ENCODE measurements at regions not wholly inside any gene's neighbourhood (a gene's known extent, or its start where the extent isn't known, plus 50 kb on each side); places are given as distances from the start of the nearest gene placed in this dataset.

DNA sequence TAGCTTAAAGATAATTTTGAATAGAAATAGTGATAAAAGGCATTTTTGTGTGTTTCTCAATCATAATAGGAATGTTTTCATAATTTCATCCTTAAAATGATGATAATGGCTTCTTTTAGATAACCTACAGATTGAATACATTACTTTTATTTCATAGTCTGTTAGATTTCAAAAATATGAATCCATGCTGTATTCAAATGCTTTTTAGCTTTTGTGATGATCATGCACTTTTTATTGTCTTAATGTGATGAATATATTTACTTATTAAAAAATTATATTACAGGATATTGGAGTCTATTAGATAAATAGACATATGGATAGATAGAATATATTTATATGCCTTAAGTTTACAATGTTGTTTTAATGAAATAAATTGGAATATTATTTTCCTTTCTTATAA, 886.8 kb upstream of the NOVA1 start:
- H4K20me1 ChIP-seq (ENCODE audit: insufficient read depth, low read length) = no peaks in the 10 kb centered on the region
- no peak overlapping the region for H2AFZ ChIP-seq (ENCODE audit: low read depth, low read length)
- H3K79me2 ChIP-seq (ENCODE audit: insufficient read depth, low read length) = no peaks in the 10 kb centered on the region
- H3K4me3 ChIP-seq (ENCODE audit: insufficient read depth, low read depth, low read length) = no peak overlapping the region
- no peaks in the 10 kb centered on the region for H3K4me1 ChIP-seq (ENCODE audit: insufficient read depth, low read length)
- H3K27ac ChIP-seq (ENCODE audit: low read depth, low read length) = no peak overlapping the region
- H3K9ac ChIP-seq (ENCODE audit: low read length) = no peak overlapping the region
- H3K4me2 ChIP-seq (ENCODE audit: low read length) = no peak overlapping the region
- H3K36me3 Mint-ChIP-seq (ENCODE audit: low read depth, unreplicated experiment) = no peaks in the 10 kb centered on the region
- TF ChIP-seq, protein P1, sequence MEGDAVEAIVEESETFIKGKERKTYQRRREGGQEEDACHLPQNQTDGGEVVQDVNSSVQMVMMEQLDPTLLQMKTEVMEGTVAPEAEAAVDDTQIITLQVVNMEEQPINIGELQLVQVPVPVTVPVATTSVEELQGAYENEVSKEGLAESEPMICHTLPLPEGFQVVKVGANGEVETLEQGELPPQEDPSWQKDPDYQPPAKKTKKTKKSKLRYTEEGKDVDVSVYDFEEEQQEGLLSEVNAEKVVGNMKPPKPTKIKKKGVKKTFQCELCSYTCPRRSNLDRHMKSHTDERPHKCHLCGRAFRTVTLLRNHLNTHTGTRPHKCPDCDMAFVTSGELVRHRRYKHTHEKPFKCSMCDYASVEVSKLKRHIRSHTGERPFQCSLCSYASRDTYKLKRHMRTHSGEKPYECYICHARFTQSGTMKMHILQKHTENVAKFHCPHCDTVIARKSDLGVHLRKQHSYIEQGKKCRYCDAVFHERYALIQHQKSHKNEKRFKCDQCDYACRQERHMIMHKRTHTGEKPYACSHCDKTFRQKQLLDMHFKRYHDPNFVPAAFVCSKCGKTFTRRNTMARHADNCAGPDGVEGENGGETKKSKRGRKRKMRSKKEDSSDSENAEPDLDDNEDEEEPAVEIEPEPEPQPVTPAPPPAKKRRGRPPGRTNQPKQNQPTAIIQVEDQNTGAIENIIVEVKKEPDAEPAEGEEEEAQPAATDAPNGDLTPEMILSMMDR (IDR thresholded peaks at IDR 0.05; ENCODE audit: insufficient read depth, low read depth, low read length) = no peak
- no peak for TF ChIP-seq EZH2 (IDR thresholded peaks at IDR 0.05; ENCODE audit: insufficient read depth, low read length)
- no peaks in the 10 kb centered on the region for H3K4me1 Mint-ChIP-seq (ENCODE audit: low read depth, unreplicated experiment)
- H3K9me3 Mint-ChIP-seq (ENCODE audit: unreplicated experiment) = no peaks in the 10 kb centered on the region
- H3K36me3 ChIP-seq (ENCODE audit: insufficient read depth, low read length) = no peaks in the 10 kb centered on the region
- FAIRE-seq (no peak), DNase-seq (ENCODE audit: low read depth) (no peak)
- no peaks in the 10 kb centered on the region for H3K9me3 ChIP-seq (ENCODE audit: insufficient read depth, low read depth, low read length)
- H3K27me3 Mint-ChIP-seq (ENCODE audit: low read depth, unreplicated experiment) = no peaks in the 10 kb centered on the region
- H3K4me3 Mint-ChIP-seq (ENCODE audit: unreplicated experiment) = no peak overlapping the region
- no peak overlapping the region for H3K27ac Mint-ChIP-seq (ENCODE audit: unreplicated experiment)
- H3K27me3 ChIP-seq (ENCODE audit: insufficient read depth, low read length) = no peaks in the 10 kb centered on the region

DNA sequence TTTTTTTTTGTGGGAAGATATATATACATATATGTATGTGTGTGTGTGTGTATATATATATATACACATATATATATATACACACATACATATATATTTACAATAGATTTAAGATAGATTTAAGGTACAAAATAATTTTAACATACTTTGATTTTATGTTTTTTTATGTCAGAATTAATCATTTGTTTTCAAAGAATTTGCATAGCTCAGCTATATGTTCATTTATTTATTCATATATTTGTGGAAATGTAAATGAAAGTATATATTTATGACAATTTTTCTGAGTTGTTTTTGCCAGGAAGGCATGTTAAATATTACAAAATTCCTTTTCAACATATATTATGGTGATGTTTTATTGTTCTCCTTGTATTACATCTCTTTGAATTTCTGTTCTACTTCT, 887.4 kb upstream of the NOVA1 start:
- H3K79me2 ChIP-seq (ENCODE audit: insufficient read depth, low read length) = no peaks in the 10 kb centered on the region
- no peak for DNase-seq (ENCODE audit: low read depth)
- Mint-ChIP-seq H3K27me3 (ENCODE audit: low read depth, unreplicated experiment) (no peaks in the 10 kb centered on the region), H3K4me3 (ENCODE audit: unreplicated experiment) (no peak overlapping the region), H3K9me3 (ENCODE audit: unreplicated experiment) (no peaks in the 10 kb centered on the region), H3K36me3 (ENCODE audit: low read depth, unreplicated experiment) (no peaks in the 10 kb centered on the region), H3K27ac (ENCODE audit: unreplicated experiment) (no peak overlapping the region), H3K4me1 (ENCODE audit: low read depth, unreplicated experiment) (no peaks in the 10 kb centered on the region)
- H2AFZ ChIP-seq (ENCODE audit: low read depth, low read length) = no peak overlapping the region
- no peak overlapping the region for H3K9ac ChIP-seq (ENCODE audit: low read length)
- no peak overlapping the region for H3K4me2 ChIP-seq (ENCODE audit: low read length)
- no peaks in the 10 kb centered on the region for H3K9me3 ChIP-seq (ENCODE audit: insufficient read depth, low read depth, low read length)
- H3K4me1 ChIP-seq (ENCODE audit: insufficient read depth, low read length) = no peaks in the 10 kb centered on the region
- no peak overlapping the region for H3K4me3 ChIP-seq (ENCODE audit: insufficient read depth, low read depth, low read length)
- TF ChIP-seq, protein P1 (IDR thresholded peaks at IDR 0.05; ENCODE audit: insufficient read depth, low read depth, low read length) = no peak
- TF ChIP-seq EZH2 (IDR thresholded peaks at IDR 0.05; ENCODE audit: insufficient read depth, low read length) = no peak
- FAIRE-seq = no peak
- no peaks in the 10 kb centered on the region for H3K36me3 ChIP-seq (ENCODE audit: insufficient read depth, low read length)
- no peaks in the 10 kb centered on the region for H4K20me1 ChIP-seq (ENCODE audit: insufficient read depth, low read length)
- no peaks in the 10 kb centered on the region for H3K27me3 ChIP-seq (ENCODE audit: insufficient read depth, low read length)
- H3K27ac ChIP-seq (ENCODE audit: low read depth, low read length) = no peak overlapping the region

DNA sequence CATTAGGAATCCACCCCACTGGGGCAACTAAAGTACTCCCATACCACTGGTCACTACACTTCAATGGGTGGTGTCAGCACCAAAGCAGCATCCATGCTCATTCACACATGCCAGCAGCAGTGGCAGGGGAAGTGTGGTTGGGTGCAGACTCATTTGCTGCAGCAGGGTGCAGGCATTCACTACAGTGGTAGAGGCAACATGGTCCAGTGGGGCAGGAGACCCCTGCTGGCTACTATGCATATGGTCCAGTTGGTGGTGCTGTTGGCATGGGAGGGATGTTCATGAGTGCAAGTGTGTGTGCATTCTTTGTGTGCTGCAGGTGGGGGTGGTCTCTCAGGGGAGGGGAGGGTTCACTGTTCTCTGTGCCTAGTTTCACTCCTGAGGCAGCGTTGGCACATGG, 908.4 kb upstream of the NOVA1 start:
- Histone ChIP-seq H3K9ac (ENCODE audit: low read length) (no peak overlapping the region), H3K27ac (ENCODE audit: low read depth, low read length) (no peak overlapping the region), H3K27me3 (ENCODE audit: insufficient read depth, low read length) (no peaks in the 10 kb centered on the region), H3K9me3 (ENCODE audit: insufficient read depth, low read depth, low read length) (no peaks in the 10 kb centered on the region), H4K20me1 (ENCODE audit: insufficient read depth, low read length) (no peaks in the 10 kb centered on the region), H3K79me2 (ENCODE audit: insufficient read depth, low read length) (no peaks in the 10 kb centered on the region), H3K4me2 (ENCODE audit: low read length) (no peak overlapping the region), H3K4me1 (ENCODE audit: insufficient read depth, low read length) (no peaks in the 10 kb centered on the region), H3K36me3 (ENCODE audit: insufficient read depth, low read length) (no peaks in the 10 kb centered on the region), H2AFZ (ENCODE audit: low read depth, low read length) (no peak overlapping the region), H3K4me3 (ENCODE audit: insufficient read depth, low read depth, low read length) (no peak overlapping the region)
- Mint-ChIP-seq H3K27ac (ENCODE audit: unreplicated experiment) (no peak overlapping the region), H3K4me1 (ENCODE audit: low read depth, unreplicated experiment) (no peaks in the 10 kb centered on the region), H3K27me3 (ENCODE audit: low read depth, unreplicated experiment) (no peaks in the 10 kb centered on the region), H3K36me3 (ENCODE audit: low read depth, unreplicated experiment) (no peaks in the 10 kb centered on the region), H3K9me3 (ENCODE audit: unreplicated experiment) (peaks cover 16% of the 10 kb centered on the region), H3K4me3 (ENCODE audit: unreplicated experiment) (no peak overlapping the region)
- FAIRE-seq (no peak), DNase-seq (ENCODE audit: low read depth) (no peak)
- TF ChIP-seq, protein P1 (IDR thresholded peaks at IDR 0.05; ENCODE audit: insufficient read depth, low read depth, low read length) = no peak
- TF ChIP-seq EZH2 (IDR thresholded peaks at IDR 0.05; ENCODE audit: insufficient read depth, low read length) = no peak
